ENCODE measurements at regions not wholly inside any gene's neighbourhood (a gene's known extent, or its start where the extent isn't known, plus 50 kb on each side); places are given as distances from the start of the nearest gene placed in this dataset.

GRCh38 chr2:234339011-234339410 lies 157.9 kb downstream of the ARL4C start:
- TF ChIP-seq CTCF (IDR thresholded peaks at IDR 0.05) = no peak
- TF ChIP-seq POLR2A (IDR thresholded peaks at IDR 0.05) = no peak

Data from thyroid gland (tissue), 4 donors.